ENCODE measurements at regions not wholly inside any gene's neighbourhood (a gene's known extent, or its start where the extent isn't known, plus 50 kb on each side); places are given as distances from the start of the nearest gene placed in this dataset.

GRCh38 chr1:199551967-199552565, 475.4 kb upstream of the NR5A2 start:
- Histone ChIP-seq H3K36me3 (ENCODE audit: insufficient read depth, low read length) (no peaks in the 10 kb centered on the region), H3K27me3 (ENCODE audit: insufficient read depth, low read depth, low read length) (no peaks in the 10 kb centered on the region), H3K9me2 (ENCODE audit: insufficient read depth, low read length) (no peaks in the 10 kb centered on the region), H2AFZ (ENCODE audit: low read depth, low read length) (no peak overlapping the region), H3F3A (ENCODE audit: insufficient read depth, low read length, poor library complexity, severe bottlenecking) (no peaks in the 10 kb centered on the region), H3K79me2 (replicated peaks; ENCODE audit: insufficient read depth, low read length) (no peaks in the 10 kb centered on the region), H3K27ac (ENCODE audit: low read length) (no peak overlapping the region), H4K20me1 (ENCODE audit: insufficient read depth) (no peaks in the 10 kb centered on the region), H3K9me3 (ENCODE audit: low read length) (no peaks in the 10 kb centered on the region), H3K4me2 (ENCODE audit: low read length) (no peak overlapping the region), H3K4me3 (ENCODE audit: low read length) (no peak overlapping the region), H3K9ac (ENCODE audit: low read length) (no peak overlapping the region)
- TF ChIP-seq EZH2 (IDR thresholded peaks at IDR 0.05; ENCODE audit: borderline replicate concordance, insufficient read depth, low read length, poor library complexity, severe bottlenecking) (no peak), CTCF (IDR thresholded peaks at IDR 0.05; ENCODE audit: poor library complexity, severe bottlenecking) (peak; percentile 86), SMC3 (conservative IDR thresholded peaks at IDR 0.05; ENCODE audit: poor library complexity) (peak; percentile 85), RAD21 (conservative IDR thresholded peaks at IDR 0.05) (peak; percentile 89)
- TF ChIP-seq, protein P1, sequence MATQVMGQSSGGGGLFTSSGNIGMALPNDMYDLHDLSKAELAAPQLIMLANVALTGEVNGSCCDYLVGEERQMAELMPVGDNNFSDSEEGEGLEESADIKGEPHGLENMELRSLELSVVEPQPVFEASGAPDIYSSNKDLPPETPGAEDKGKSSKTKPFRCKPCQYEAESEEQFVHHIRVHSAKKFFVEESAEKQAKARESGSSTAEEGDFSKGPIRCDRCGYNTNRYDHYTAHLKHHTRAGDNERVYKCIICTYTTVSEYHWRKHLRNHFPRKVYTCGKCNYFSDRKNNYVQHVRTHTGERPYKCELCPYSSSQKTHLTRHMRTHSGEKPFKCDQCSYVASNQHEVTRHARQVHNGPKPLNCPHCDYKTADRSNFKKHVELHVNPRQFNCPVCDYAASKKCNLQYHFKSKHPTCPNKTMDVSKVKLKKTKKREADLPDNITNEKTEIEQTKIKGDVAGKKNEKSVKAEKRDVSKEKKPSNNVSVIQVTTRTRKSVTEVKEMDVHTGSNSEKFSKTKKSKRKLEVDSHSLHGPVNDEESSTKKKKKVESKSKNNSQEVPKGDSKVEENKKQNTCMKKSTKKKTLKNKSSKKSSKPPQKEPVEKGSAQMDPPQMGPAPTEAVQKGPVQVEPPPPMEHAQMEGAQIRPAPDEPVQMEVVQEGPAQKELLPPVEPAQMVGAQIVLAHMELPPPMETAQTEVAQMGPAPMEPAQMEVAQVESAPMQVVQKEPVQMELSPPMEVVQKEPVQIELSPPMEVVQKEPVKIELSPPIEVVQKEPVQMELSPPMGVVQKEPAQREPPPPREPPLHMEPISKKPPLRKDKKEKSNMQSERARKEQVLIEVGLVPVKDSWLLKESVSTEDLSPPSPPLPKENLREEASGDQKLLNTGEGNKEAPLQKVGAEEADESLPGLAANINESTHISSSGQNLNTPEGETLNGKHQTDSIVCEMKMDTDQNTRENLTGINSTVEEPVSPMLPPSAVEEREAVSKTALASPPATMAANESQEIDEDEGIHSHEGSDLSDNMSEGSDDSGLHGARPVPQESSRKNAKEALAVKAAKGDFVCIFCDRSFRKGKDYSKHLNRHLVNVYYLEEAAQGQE (IDR thresholded peaks at IDR 0.05; ENCODE audit: borderline replicate concordance), result no peak

GRCh38 chr1:199553104-199553503, 474.4 kb upstream of the NR5A2 start:
- Histone ChIP-seq H3K4me2 (ENCODE audit: low read length) (no peak overlapping the region), H3F3A (ENCODE audit: insufficient read depth, low read length, poor library complexity, severe bottlenecking) (no peaks in the 10 kb centered on the region), H3K9me3 (ENCODE audit: low read length) (no peaks in the 10 kb centered on the region), H4K20me1 (ENCODE audit: insufficient read depth) (no peaks in the 10 kb centered on the region), H3K9ac (ENCODE audit: low read length) (no peak overlapping the region), H3K36me3 (ENCODE audit: insufficient read depth, low read length) (no peaks in the 10 kb centered on the region), H3K79me2 (replicated peaks; ENCODE audit: insufficient read depth, low read length) (no peaks in the 10 kb centered on the region), H3K4me3 (ENCODE audit: low read length) (no peak overlapping the region), H2AFZ (ENCODE audit: low read depth, low read length) (no peak overlapping the region), H3K27ac (ENCODE audit: low read length) (no peak overlapping the region), H3K27me3 (ENCODE audit: insufficient read depth, low read depth, low read length) (no peaks in the 10 kb centered on the region), H3K9me2 (ENCODE audit: insufficient read depth, low read length) (no peaks in the 10 kb centered on the region)
- TF ChIP-seq POLR2AphosphoS5 (IDR thresholded peaks at IDR 0.05) (no peak), EZH2 (IDR thresholded peaks at IDR 0.05; ENCODE audit: borderline replicate concordance, insufficient read depth, low read length, poor library complexity, severe bottlenecking) (no peak), MXI1 (conservative IDR thresholded peaks at IDR 0.05; ENCODE audit: poor library complexity, severe bottlenecking) (no peak)

DNA sequence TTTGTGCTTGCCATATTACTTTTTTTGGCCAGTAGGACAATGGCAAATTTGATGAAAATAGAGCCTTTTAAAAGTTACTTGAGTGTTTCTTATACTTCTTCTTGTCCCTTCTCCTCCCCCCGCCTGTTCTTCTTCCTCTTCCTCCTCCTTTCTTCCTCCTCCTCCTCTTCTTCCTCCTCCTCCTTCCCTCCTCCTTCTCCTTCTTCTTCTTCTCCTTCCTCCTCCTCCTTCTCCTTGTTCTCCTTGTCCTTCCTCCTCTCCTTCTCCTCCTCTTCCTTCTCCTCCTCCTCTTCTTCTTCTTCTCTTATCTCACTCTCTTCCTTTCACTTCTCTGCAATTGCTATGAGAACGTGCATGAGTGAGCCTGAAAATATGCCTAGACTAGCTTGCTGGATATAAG, 466.2 kb upstream of the NR5A2 start:
- Histone ChIP-seq H3K27ac (ENCODE audit: low read length) (no peak overlapping the region), H3K4me2 (ENCODE audit: low read length) (no peak overlapping the region), H3K27me3 (ENCODE audit: insufficient read depth, low read depth, low read length) (no peaks in the 10 kb centered on the region), H2AFZ (ENCODE audit: low read depth, low read length) (no peak overlapping the region), H3K4me3 (ENCODE audit: low read length) (no peak overlapping the region), H3K79me2 (replicated peaks; ENCODE audit: insufficient read depth, low read length) (no peaks in the 10 kb centered on the region), H3F3A (ENCODE audit: insufficient read depth, low read length, poor library complexity, severe bottlenecking) (no peaks in the 10 kb centered on the region), H3K9ac (ENCODE audit: low read length) (no peak overlapping the region), H3K9me2 (ENCODE audit: insufficient read depth, low read length) (no peaks in the 10 kb centered on the region), H3K36me3 (ENCODE audit: insufficient read depth, low read length) (no peaks in the 10 kb centered on the region), H4K20me1 (ENCODE audit: insufficient read depth) (no peaks in the 10 kb centered on the region), H3K9me3 (ENCODE audit: low read length) (no peaks in the 10 kb centered on the region)
- TF ChIP-seq SMC3 (conservative IDR thresholded peaks at IDR 0.05; ENCODE audit: poor library complexity) (no peak), POLR2AphosphoS5 (IDR thresholded peaks at IDR 0.05) (no peak), CTCF (IDR thresholded peaks at IDR 0.05; ENCODE audit: poor library complexity, severe bottlenecking) (no peak), TAF1 (IDR thresholded peaks at IDR 0.05; ENCODE audit: low read depth) (no peak), EP300 (conservative IDR thresholded peaks at IDR 0.05; ENCODE audit: poor library complexity, severe bottlenecking) (no peak), EZH2 (IDR thresholded peaks at IDR 0.05; ENCODE audit: borderline replicate concordance, insufficient read depth, low read length, poor library complexity, severe bottlenecking) (no peak), RAD21 (conservative IDR thresholded peaks at IDR 0.05) (no peak), MXI1 (conservative IDR thresholded peaks at IDR 0.05; ENCODE audit: poor library complexity, severe bottlenecking) (no peak)
- TF ChIP-seq, protein P1 (IDR thresholded peaks at IDR 0.05; ENCODE audit: borderline replicate concordance), result no peak

Data from neural cell (in vitro differentiated cells).